HL-60 (cell line): ENCODE measurements at regions not wholly inside any gene's neighbourhood (a gene's known extent, or its start where the extent isn't known, plus 50 kb on each side); places are given as distances from the start of the nearest gene placed in this dataset.

Experiments used
- DNase-seq, 2 experiments: peaks; one replicate each; pipeline ENCODE4 v3.0.0-alpha.2; 2010 to 2020; ENCODE audit warnings: low read depth in 1 of 2, low spot score in 1 of 2
- H3K27ac ChIP-seq: fragments of 250-450 bp; sonication (Bioruptor Pico); replicated peaks from 2 replicates; pipeline ENCODE4 v1.5.1; 2020; ENCODE audit warnings: mild to moderate bottlenecking, moderate library complexity
- H3K27me3 ChIP-seq: fragments of 250-450 bp; sonication (Bioruptor Pico); 2 replicates; pipeline ENCODE4 v1.5.1; 2021; ENCODE audit warnings: mild to moderate bottlenecking, moderate library complexity; ENCODE audit not compliant: insufficient read depth, poor library complexity, severe bottlenecking
- H3K4me3 ChIP-seq: replicated peaks from 2 replicates; pipeline ENCODE4 v1.5.1; 2011; ENCODE audit warnings: mild to moderate bottlenecking, control low read depth, low read length; ENCODE audit not compliant: insufficient read depth
- GABPA ChIP-seq: IDR thresholded peaks from 2 replicates; pipeline ENCODE4 v1.6.1; 2012; ENCODE audit warnings: low read depth
- POLR2AphosphoS5 ChIP-seq: IDR thresholded peaks from 2 replicates; pipeline ENCODE4 v1.6.1; 2012; ENCODE audit warnings: low read depth
- SPI1 ChIP-seq: IDR thresholded peaks from 2 replicates; pipeline ENCODE4 v1.6.1; 2012; ENCODE audit warnings: low read depth, mild to moderate bottlenecking, borderline replicate concordance
- TF ChIP-seq, protein P1 (sequence below): IDR thresholded peaks from one replicate; pipeline ENCODE4 v1.5.1; 2011; ENCODE audit warnings: low read length, control low read depth, inconsistent platforms; ENCODE audit not compliant: insufficient read depth
- TF ChIP-seq, protein P2 (sequence below): IDR thresholded peaks from 2 replicates; pipeline ENCODE4 v1.6.1; 2012; ENCODE audit warnings: low read depth; ENCODE audit not compliant: insufficient replicate concordance

DNA sequence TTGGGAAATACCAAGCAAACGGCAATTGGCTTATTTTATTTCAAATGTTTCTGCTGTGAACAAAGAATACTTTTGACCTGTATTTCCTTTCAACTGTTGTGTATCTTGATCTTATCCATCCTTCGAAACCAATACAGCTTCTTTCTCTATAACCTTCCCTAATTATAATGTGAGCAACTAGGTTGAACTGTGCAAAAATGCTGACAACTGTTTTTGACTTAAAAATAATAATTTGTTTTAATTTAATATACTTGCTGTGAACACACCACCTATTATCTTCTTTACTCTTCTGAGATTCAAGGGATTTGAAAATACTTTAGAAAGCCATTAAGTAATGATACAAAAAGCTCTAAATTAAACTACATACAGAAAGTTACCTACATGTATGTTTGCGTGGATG, 682.5 kb upstream of the CCDC179 start:
- no peaks in the 10 kb centered on the region for H3K27me3 ChIP-seq
- H3K4me3 ChIP-seq: no peak overlapping the region
- TF ChIP-seq SPI1 (no peak), POLR2AphosphoS5 (no peak), GABPA (no peak)
- TF ChIP-seq, protein P1, sequence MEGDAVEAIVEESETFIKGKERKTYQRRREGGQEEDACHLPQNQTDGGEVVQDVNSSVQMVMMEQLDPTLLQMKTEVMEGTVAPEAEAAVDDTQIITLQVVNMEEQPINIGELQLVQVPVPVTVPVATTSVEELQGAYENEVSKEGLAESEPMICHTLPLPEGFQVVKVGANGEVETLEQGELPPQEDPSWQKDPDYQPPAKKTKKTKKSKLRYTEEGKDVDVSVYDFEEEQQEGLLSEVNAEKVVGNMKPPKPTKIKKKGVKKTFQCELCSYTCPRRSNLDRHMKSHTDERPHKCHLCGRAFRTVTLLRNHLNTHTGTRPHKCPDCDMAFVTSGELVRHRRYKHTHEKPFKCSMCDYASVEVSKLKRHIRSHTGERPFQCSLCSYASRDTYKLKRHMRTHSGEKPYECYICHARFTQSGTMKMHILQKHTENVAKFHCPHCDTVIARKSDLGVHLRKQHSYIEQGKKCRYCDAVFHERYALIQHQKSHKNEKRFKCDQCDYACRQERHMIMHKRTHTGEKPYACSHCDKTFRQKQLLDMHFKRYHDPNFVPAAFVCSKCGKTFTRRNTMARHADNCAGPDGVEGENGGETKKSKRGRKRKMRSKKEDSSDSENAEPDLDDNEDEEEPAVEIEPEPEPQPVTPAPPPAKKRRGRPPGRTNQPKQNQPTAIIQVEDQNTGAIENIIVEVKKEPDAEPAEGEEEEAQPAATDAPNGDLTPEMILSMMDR: no peak
- TF ChIP-seq, protein P2, sequence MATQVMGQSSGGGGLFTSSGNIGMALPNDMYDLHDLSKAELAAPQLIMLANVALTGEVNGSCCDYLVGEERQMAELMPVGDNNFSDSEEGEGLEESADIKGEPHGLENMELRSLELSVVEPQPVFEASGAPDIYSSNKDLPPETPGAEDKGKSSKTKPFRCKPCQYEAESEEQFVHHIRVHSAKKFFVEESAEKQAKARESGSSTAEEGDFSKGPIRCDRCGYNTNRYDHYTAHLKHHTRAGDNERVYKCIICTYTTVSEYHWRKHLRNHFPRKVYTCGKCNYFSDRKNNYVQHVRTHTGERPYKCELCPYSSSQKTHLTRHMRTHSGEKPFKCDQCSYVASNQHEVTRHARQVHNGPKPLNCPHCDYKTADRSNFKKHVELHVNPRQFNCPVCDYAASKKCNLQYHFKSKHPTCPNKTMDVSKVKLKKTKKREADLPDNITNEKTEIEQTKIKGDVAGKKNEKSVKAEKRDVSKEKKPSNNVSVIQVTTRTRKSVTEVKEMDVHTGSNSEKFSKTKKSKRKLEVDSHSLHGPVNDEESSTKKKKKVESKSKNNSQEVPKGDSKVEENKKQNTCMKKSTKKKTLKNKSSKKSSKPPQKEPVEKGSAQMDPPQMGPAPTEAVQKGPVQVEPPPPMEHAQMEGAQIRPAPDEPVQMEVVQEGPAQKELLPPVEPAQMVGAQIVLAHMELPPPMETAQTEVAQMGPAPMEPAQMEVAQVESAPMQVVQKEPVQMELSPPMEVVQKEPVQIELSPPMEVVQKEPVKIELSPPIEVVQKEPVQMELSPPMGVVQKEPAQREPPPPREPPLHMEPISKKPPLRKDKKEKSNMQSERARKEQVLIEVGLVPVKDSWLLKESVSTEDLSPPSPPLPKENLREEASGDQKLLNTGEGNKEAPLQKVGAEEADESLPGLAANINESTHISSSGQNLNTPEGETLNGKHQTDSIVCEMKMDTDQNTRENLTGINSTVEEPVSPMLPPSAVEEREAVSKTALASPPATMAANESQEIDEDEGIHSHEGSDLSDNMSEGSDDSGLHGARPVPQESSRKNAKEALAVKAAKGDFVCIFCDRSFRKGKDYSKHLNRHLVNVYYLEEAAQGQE: no peak
- no peak overlapping the region for H3K27ac ChIP-seq
- no peak for DNase-seq

DNA sequence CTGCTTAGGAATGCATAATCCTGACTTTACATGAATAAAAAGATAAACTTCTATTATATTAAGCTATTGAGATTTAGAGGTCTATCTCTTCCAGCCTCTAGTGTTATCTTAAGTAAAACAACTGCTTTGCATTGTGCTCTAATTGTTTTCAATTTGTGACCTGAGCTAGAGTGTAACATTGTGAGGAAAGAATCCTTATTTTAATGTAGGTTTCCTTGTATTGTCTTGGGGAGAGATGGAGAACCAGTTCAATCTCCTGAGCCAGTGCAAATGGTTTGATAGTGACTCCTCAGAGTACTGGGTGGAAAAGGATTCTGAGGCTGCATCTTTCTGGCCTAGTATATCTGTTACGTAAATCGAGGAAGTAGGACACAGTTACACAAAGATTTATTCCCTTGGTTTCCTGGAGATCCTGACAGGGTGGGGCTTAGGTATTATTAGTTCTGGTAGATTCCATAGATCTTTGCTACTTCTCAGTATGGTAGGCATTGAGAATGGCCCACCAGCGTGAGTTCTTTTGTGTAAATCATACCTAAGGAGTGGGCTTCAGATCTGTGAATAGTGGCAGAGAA, 683.5 kb upstream of the CCDC179 start:
- Histone ChIP-seq H3K27ac (no peak overlapping the region), H3K27me3 (no peaks in the 10 kb centered on the region), H3K4me3 (no peak overlapping the region)
- TF ChIP-seq GABPA (no peak), POLR2AphosphoS5 (no peak), SPI1 (no peak)
- TF ChIP-seq, protein P2: no peak
- TF ChIP-seq, protein P1: no peak
- no peak for DNase-seq

DNA sequence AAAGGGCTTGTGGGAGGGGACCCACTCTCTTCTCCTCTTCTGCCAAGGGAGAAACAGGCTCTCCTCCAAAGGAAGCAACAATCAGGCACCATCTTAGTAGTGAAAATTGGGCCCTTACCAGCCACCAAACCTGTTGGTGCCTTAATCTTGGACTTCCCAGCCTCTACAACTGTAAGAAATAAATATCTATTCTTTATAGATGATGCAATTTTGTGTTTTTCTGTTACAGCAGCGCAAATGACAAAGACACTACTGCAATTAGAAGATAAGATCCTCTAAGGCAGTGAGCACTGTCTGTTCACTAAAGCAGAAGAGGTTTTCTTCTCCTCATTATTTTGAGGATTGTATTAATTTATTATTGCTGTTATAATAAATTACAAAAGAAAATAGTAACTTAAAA, 691.4 kb upstream of the CCDC179 start:
- no peak for DNase-seq
- H3K27ac ChIP-seq: no peak overlapping the region
- no peak for TF ChIP-seq POLR2AphosphoS5
- TF ChIP-seq GABPA: no peak
- TF ChIP-seq, protein P2: no peak
- TF ChIP-seq SPI1: no peak
- TF ChIP-seq, protein P1: no peak
- H3K27me3 ChIP-seq: no peaks in the 10 kb centered on the region
- no peak overlapping the region for H3K4me3 ChIP-seq
